PC-9 (cell line): ENCODE measurements at regions not wholly inside any gene's neighbourhood (a gene's known extent, or its start where the extent isn't known, plus 50 kb on each side); places are given as distances from the start of the nearest gene placed in this dataset.

Source experiments
- BruUV-seq: library from RNA; stranded (reverse); fragments of 400-500 nt; replicated peaks from 2 replicates; lab custom pipeline; 2021; lab: Mats Ljungman, UMichigan
- CTCF ChIA-PET: fragments of 300-600 bp; sonication (Branson Sonifier 250); formaldehyde crosslinking; loops from one replicate; lab custom pipeline; 2022; ENCODE audit warnings: antibody characterized with exemption; lab: Charles Lee
- POLR2A ChIA-PET: fragments of 300-600 bp; sonication (Branson Sonifier 250); formaldehyde crosslinking; loops from one replicate; lab custom pipeline; 2022; ENCODE audit warnings: antibody characterized with exemption; ENCODE audit not compliant: unreplicated experiment; lab: Charles Lee
- DNase-seq, 2 experiments: peaks; one replicate each; pipeline versions ENCODE4 v3.0.0 to v3.0.0-alpha.2; 2015 to 2022; ENCODE audit warnings: mixed read lengths in 1 of 2
- H2AFZ ChIP-seq: fragments of 200-600 bp; sonication (generic); 2 replicates; pipeline ENCODE4 v1.8.1; 2017; ENCODE audit warnings: antibody characterized with exemption
- H3F3A ChIP-seq: fragments of 200-600 bp; sonication (generic); 2 replicates; pipeline ENCODE4 v1.8.1; 2017; ENCODE audit warnings: antibody characterized with exemption, mild to moderate bottlenecking, low read depth; ENCODE audit not compliant: insufficient read depth
- H3K27ac ChIP-seq: fragments of 200-600 bp; sonication (generic); 2 replicates; pipeline ENCODE4 v1.6.1; 2016; ENCODE audit warnings: mixed run types
- H3K27me3 ChIP-seq: fragments of 200-600 bp; sonication (generic); 2 replicates; pipeline ENCODE4 v1.6.1; 2016; ENCODE audit warnings: low read depth, mixed run types; ENCODE audit not compliant: insufficient read depth
- H3K36me3 ChIP-seq: fragments of 200-600 bp; sonication (generic); 2 replicates; pipeline ENCODE4 v1.6.1; 2016; ENCODE audit warnings: low read depth, mixed run types
- H3K4me1 ChIP-seq: fragments of 200-600 bp; sonication (generic); replicated peaks from 2 replicates; pipeline ENCODE4 v1.6.1; 2016; ENCODE audit warnings: mixed run types; ENCODE audit not compliant: insufficient read depth
- H3K4me2 ChIP-seq: fragments of 200-600 bp; sonication (generic); 2 replicates; pipeline ENCODE4 v1.6.1; 2017; ENCODE audit warnings: mixed run types
- H3K4me3 ChIP-seq: fragments of 200-600 bp; sonication (generic); 2 replicates; pipeline ENCODE4 v1.6.1; 2016; ENCODE audit warnings: mixed run types
- H3K79me2 ChIP-seq: fragments of 200-600 bp; sonication (generic); 2 replicates; pipeline ENCODE4 v1.6.1; 2017; ENCODE audit warnings: low read depth, mixed run types
- H3K9me2 ChIP-seq: fragments of 200-600 bp; sonication (generic); 2 replicates; pipeline ENCODE4 v1.8.1; 2017; ENCODE audit warnings: mild to moderate bottlenecking; ENCODE audit not compliant: insufficient read depth
- H3K9me3 ChIP-seq: fragments of 200-600 bp; sonication (generic); 2 replicates; pipeline ENCODE4 v1.8.1; 2016; ENCODE audit warnings: low read depth; ENCODE audit not compliant: insufficient read depth
- H4K20me1 ChIP-seq: fragments of 200-600 bp; sonication (generic); 2 replicates; pipeline ENCODE4 v1.8.1; 2017; ENCODE audit not compliant: insufficient read depth
- EZH2 ChIP-seq: fragments of 200-600 bp; sonication (generic); IDR thresholded peaks from 2 replicates; pipeline ENCODE4 v1.8.0; 2017; ENCODE audit warnings: antibody characterized with exemption, low read depth
- intact Hi-C: fragments of 100-400 bp; cut with micrococcal nuclease; formaldehyde crosslinking; loops from one replicate; pipeline ENCODE4 v1.10.0; 2022; ENCODE audit not compliant: unreplicated experiment
- TF ChIP-seq, protein P1 (sequence below): fragments of 200-600 bp; sonication (generic); conservative IDR thresholded peaks from 2 replicates; pipeline ENCODE4 v1.6.1; 2017; ENCODE audit warnings: mixed run types, antibody characterized with exemption, mild to moderate bottlenecking, moderate library complexity

DNA sequence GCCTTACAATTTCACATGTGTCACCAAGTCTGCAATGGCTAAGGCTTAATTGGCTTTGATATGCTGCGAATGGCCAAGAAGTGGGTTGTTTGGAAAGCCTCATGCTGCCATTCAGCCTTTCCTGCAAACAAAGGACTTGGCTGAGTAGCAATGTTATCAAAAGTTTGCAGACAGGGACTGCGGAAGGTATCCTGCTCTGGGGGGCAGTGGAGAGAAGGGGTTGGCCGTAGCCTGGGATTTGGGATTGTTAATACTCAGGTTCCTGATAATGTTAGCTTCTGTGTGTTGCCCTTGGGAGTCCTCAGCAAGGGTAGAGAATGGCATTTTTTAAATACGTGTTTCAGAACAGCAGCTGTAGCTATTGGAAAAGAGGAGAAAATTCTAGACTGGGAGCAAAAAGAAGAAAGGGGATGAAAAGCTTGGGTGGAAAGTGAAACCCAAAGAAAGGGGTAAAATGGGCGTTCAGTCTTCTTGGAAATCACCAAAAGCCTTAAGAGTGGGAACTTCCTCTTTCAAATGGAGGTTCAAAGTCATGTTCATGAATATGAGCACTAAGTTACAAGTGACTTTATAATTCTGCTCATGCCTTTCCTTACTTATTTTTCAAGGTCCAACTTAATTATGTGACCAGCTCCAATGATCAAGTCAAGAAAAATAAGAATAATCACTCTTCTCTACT, 325.1 kb downstream of the RNF144A start:
- BruUV-seq, result no TSS peak
- intact Hi-C loops, result no loop called here
- Histone ChIP-seq H3K9me2 (no peaks in the 10 kb centered on the region), H3K9me3 (no peaks in the 10 kb centered on the region), H3K79me2 (no peaks in the 10 kb centered on the region), H3K4me3 (no peak overlapping the region), H3K27me3 (peaks cover 29% of the 10 kb centered on the region; the same call in 1 of the 2 replicates), H4K20me1 (no peaks in the 10 kb centered on the region), H3K4me2 (no peak overlapping the region), H3K4me1 (no peaks in the 10 kb centered on the region), H2AFZ (no peak overlapping the region), H3K27ac (no peak overlapping the region), H3K36me3 (no peaks in the 10 kb centered on the region), H3F3A (no peaks in the 10 kb centered on the region)
- no peak for TF ChIP-seq EZH2
- TF ChIP-seq, protein P1, sequence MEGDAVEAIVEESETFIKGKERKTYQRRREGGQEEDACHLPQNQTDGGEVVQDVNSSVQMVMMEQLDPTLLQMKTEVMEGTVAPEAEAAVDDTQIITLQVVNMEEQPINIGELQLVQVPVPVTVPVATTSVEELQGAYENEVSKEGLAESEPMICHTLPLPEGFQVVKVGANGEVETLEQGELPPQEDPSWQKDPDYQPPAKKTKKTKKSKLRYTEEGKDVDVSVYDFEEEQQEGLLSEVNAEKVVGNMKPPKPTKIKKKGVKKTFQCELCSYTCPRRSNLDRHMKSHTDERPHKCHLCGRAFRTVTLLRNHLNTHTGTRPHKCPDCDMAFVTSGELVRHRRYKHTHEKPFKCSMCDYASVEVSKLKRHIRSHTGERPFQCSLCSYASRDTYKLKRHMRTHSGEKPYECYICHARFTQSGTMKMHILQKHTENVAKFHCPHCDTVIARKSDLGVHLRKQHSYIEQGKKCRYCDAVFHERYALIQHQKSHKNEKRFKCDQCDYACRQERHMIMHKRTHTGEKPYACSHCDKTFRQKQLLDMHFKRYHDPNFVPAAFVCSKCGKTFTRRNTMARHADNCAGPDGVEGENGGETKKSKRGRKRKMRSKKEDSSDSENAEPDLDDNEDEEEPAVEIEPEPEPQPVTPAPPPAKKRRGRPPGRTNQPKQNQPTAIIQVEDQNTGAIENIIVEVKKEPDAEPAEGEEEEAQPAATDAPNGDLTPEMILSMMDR, result no peak
- POLR2A ChIA-PET, result no interaction called here
- CTCF ChIA-PET, result no interaction called here
- no peak for DNase-seq

DNA sequence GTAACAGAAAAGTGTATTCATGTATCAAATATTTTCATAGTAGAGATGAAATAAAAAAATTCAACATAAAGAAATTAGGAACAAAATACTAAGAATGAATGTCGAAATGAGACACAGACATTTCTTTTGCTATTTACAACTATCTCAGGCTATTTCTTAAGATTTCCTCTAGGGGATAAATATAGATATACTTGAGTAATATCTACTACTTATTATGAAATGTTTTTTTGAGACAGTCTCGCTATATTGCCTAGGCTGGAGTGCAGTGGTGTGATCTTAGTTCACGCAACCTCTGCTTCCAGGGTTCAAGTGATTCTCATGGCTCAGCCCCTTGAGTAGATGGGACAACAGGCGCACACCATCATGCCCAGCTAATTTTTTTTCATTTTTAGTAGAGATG, 326.1 kb downstream of the RNF144A start:
- Histone ChIP-seq H3K4me2 (no peak overlapping the region), H2AFZ (no peak overlapping the region), H3K79me2 (no peaks in the 10 kb centered on the region), H3K9me2 (no peaks in the 10 kb centered on the region), H3K9me3 (no peaks in the 10 kb centered on the region), H3K4me3 (no peak overlapping the region), H3K4me1 (no peaks in the 10 kb centered on the region), H3K36me3 (no peaks in the 10 kb centered on the region), H3F3A (no peaks in the 10 kb centered on the region), H3K27ac (no peak overlapping the region), H3K27me3 (peaks cover 23% of the 10 kb centered on the region), H4K20me1 (no peaks in the 10 kb centered on the region)
- CTCF ChIA-PET, result no interaction called here
- TF ChIP-seq EZH2, result no peak
- TF ChIP-seq, protein P1, result no peak
- intact Hi-C loops, result no loop called here
- no TSS peak for BruUV-seq
- POLR2A ChIA-PET, result no interaction called here
- no peak for DNase-seq

GRCh38 chr2:7256377-7256776, 339.2 kb downstream of the RNF144A start:
- H3K79me2 ChIP-seq, result no peaks in the 10 kb centered on the region

More at GRCh38 chr2:7256377-7256776, 339.2 kb downstream of the RNF144A start:
- peaks cover 14% of the 10 kb centered on the region; the same call in 1 of the 2 replicates for H3K27me3 ChIP-seq
- intact Hi-C loops, result no loop called here
- no peak for TF ChIP-seq EZH2
- TF ChIP-seq, protein P1, result no peak
- H2AFZ ChIP-seq, result no peak overlapping the region
- ChIA-PET CTCF (no interaction called here), POLR2A (no interaction called here)
- H3F3A ChIP-seq, result no peaks in the 10 kb centered on the region
- H3K27ac ChIP-seq, result no peak overlapping the region
- no peaks in the 10 kb centered on the region for H3K4me1 ChIP-seq
- DNase-seq, result no peak
- H3K4me3 ChIP-seq, result no peak overlapping the region
- no TSS peak for BruUV-seq
- H4K20me1 ChIP-seq, result no peaks in the 10 kb centered on the region
- no peaks in the 10 kb centered on the region for H3K36me3 ChIP-seq
- no peaks in the 10 kb centered on the region for H3K9me3 ChIP-seq
- no peaks in the 10 kb centered on the region for H3K9me2 ChIP-seq
- no peak overlapping the region for H3K4me2 ChIP-seq
